ENCODE measurements at regions not wholly inside any gene's neighbourhood (a gene's known extent, or its start where the extent isn't known, plus 50 kb on each side); places are given as distances from the start of the nearest gene placed in this dataset.

- TF ChIP-seq CTCF (IDR thresholded peaks at IDR 0.05; ENCODE audit: low read depth, low read length, missing control alignments): no peak
- H3K4me3 ChIP-seq (replicated peaks; ENCODE audit: low read depth, low read length): no peak overlapping the region
- DNase-seq (ENCODE audit: extremely low read depth, low read depth): no peak
Measured at GRCh38 chr13:82292334-82292733, 1589.9 kb downstream of the SLITRK1 start.

- H3K4me3 ChIP-seq (replicated peaks; ENCODE audit: low read depth, low read length): no peak overlapping the region
- no peak for DNase-seq (ENCODE audit: extremely low read depth, low read depth)
- no peak for TF ChIP-seq CTCF (IDR thresholded peaks at IDR 0.05; ENCODE audit: low read depth, low read length, missing control alignments)
Measured at GRCh38 chr13:82291852-82292251, 1590.4 kb downstream of the SLITRK1 start.

- no peak overlapping the region for H3K4me3 ChIP-seq (replicated peaks; ENCODE audit: low read depth, low read length)
- DNase-seq (ENCODE audit: extremely low read depth, low read depth): no peak
- TF ChIP-seq CTCF (IDR thresholded peaks at IDR 0.05; ENCODE audit: low read depth, low read length, missing control alignments): no peak
Measured at GRCh38 chr13:82275644-82276043, 1606.6 kb downstream of the SLITRK1 start.

- H3K4me3 ChIP-seq (replicated peaks; ENCODE audit: low read depth, low read length): no peak overlapping the region
- TF ChIP-seq CTCF (IDR thresholded peaks at IDR 0.05; ENCODE audit: low read depth, low read length, missing control alignments): no peak
- no peak for DNase-seq (ENCODE audit: extremely low read depth, low read depth)
Measured at GRCh38 chr13:82259284-82259683, 1623.0 kb downstream of the SLITRK1 start.

GRCh38 chr13:82257790-82258507 is 1624.3 kb downstream of the SLITRK1 start:
- TF ChIP-seq CTCF (IDR thresholded peaks at IDR 0.05; ENCODE audit: low read depth, low read length, missing control alignments): no peak
- DNase-seq (ENCODE audit: extremely low read depth, low read depth): no peak
- H3K4me3 ChIP-seq (replicated peaks; ENCODE audit: low read depth, low read length): no peak overlapping the region

- H3K4me3 ChIP-seq (replicated peaks; ENCODE audit: low read depth, low read length): no peak overlapping the region
- DNase-seq (ENCODE audit: extremely low read depth, low read depth): no peak
- no peak for TF ChIP-seq CTCF (IDR thresholded peaks at IDR 0.05; ENCODE audit: low read depth, low read length, missing control alignments)
Measured at GRCh38 chr13:82248762-82249161, 1633.5 kb downstream of the SLITRK1 start.

- no peak for DNase-seq (ENCODE audit: extremely low read depth, low read depth)
- no peak overlapping the region for H3K4me3 ChIP-seq (replicated peaks; ENCODE audit: low read depth, low read length)
- no peak for TF ChIP-seq CTCF (IDR thresholded peaks at IDR 0.05; ENCODE audit: low read depth, low read length, missing control alignments)
Measured at GRCh38 chr13:82245860-82246259, 1636.4 kb downstream of the SLITRK1 start.
